Breast epithelium (tissue), 3 donors: ENCODE measurements at regions not wholly inside any gene's neighbourhood (a gene's known extent, or its start where the extent isn't known, plus 50 kb on each side); places are given as distances from the start of the nearest gene placed in this dataset.

ENCODE experiments used
- CTCF ChIP-seq, 3 donors: fragments of 450-650 bp; IDR thresholded peaks; one replicate each; pipeline ENCODE4 v1.5.1; 2016 to 2017; ENCODE audit warnings: antibody characterized with exemption in 3 of 3, mild to moderate bottlenecking in 3 of 3, moderate library complexity in 3 of 3
- POLR2A ChIP-seq: fragments of 450-650 bp; IDR thresholded peaks from one replicate; pipeline ENCODE4 v1.6.1; 2016; ENCODE audit warnings: antibody characterized with exemption, mild to moderate bottlenecking, moderate library complexity

- TF ChIP-seq CTCF (IDR thresholded peaks at IDR 0.05) (no peak), POLR2A (no peak)
These were observed 78.4 kb upstream of the PRR23E start for GRCh38 chr3:127114337-127115070.
